GM12892 (cell line): ENCODE measurements at regions not wholly inside any gene's neighbourhood (a gene's known extent, or its start where the extent isn't known, plus 50 kb on each side); places are given as distances from the start of the nearest gene placed in this dataset.

ENCODE experiments used
- POLR2A ChIP-seq: IDR thresholded peaks from 2 replicates; pipeline ENCODE4 v1.6.1; 2011; ENCODE audit warnings: low read depth, low read length, control low read depth
- TAF1 ChIP-seq: IDR thresholded peaks from 2 replicates; pipeline ENCODE4 v1.6.1; 2011; ENCODE audit warnings: low read depth, mild to moderate bottlenecking, control low read depth, low read length, borderline replicate concordance

DNA sequence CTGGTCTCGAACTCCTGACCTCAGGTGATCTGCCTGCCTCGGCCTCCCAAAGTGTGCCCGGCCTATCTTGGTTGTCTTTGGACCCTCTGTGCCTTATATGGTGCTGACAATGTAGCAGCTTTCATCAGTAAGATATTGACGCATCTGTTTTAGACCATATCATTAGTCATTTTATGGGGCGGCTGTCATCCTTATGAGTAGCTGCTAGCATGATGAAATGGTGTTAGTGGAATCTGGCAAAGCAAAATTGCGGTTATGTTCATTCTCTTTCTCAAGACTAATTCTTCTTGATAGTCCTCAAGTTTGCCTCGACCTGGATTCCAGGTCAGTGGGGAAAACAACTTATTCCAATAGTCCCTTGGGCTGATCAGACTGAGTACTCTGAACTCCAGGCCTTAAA, 199.9 kb downstream of the PRDM2 start:
- TF ChIP-seq POLR2A (no peak), TAF1 (no peak)
